ENCODE measurements at regions not wholly inside any gene's neighbourhood (a gene's known extent, or its start where the extent isn't known, plus 50 kb on each side); places are given as distances from the start of the nearest gene placed in this dataset.
A peak's percentile ranks its signal among the peaks of the same experiment; 100 is the strongest.

DNA sequence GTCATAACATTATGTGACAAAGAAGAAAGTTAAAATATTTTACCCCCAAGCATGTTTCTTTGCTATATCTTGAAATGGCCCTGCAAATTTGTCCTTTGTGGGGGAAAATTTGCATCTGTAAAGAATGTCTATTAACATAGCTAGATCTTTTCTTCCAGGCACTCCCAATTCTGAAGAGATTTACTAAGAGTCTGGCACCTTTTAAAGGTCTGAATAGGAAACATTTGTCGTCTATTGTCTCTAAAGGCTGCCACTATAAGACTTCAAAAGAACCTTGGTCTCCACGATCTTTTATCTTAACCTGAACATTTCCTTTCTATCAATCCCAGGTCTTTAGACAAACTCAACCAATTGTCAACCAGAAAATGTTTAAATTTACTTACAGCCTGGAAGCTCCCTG, 128.6 kb upstream of the VCX start:
- Mint-ChIP-seq H3K9me3 (0 out of 5 replicates have a peak, but pooled peaks cover 0 to 2% of the 10 kb centered on the region in 2 experiments), H3K4me3 (peak overlapping the region; percentile 9 to 27; a peak in 3 of 5 replicates), H3K36me3 (ENCODE audit: insufficient read depth in 1 of 3, low read depth in 3 of 3) (no peaks in the 10 kb centered on the region; a peak in 1 of 7 replicates), H3K27me3 (ENCODE audit: low read depth) (no peaks in the 10 kb centered on the region), H3K27ac (peak overlapping the region in 2 of 3 experiments; percentile 93 to 97; a peak in 4 of 7 replicates), H3K4me1 (peaks cover 22 to 34% of the 10 kb centered on the region in 2 experiments)
- no peaks in the 10 kb centered on the region for H3K79me1 ChIP-seq (ENCODE audit: insufficient read depth, low read depth, low read length, poor library complexity, severe bottlenecking)
- DNase-seq: no peak
- H2BK15ac ChIP-seq (ENCODE audit: low read depth, low read length): no peak overlapping the region
- H2BK12ac ChIP-seq (ENCODE audit: insufficient read length, low read depth, low read length): no peak overlapping the region
- H3K23me2 ChIP-seq (ENCODE audit: insufficient read length, low read depth, low read length, poor library complexity, severe bottlenecking): no peaks in the 10 kb centered on the region
- H3K4ac ChIP-seq (ENCODE audit: low read depth, low read length): no peak overlapping the region
- H2AFZ ChIP-seq (ENCODE audit: low read length): no peak overlapping the region
- no CpG with 5 or more reads among the region's 2 CpGs for WGBS (ENCODE audit: extremely low coverage, insufficient read length, low lambda C conversion rate)
- no peak overlapping the region for H4K91ac ChIP-seq (ENCODE audit: insufficient read length, low read depth, low read length)
- no peaks in the 10 kb centered on the region for H4K20me1 ChIP-seq (ENCODE audit: control insufficient read depth, insufficient read depth, insufficient read length)
- TF ChIP-seq CTCF (conservative IDR thresholded peaks at IDR 0.05): no peak
- H3K79me2 ChIP-seq (ENCODE audit: insufficient read depth, low read length): no peaks in the 10 kb centered on the region
- no peak overlapping the region for H3K23ac ChIP-seq (ENCODE audit: insufficient read length, low read depth, low read length)
- H2BK20ac ChIP-seq (ENCODE audit: low read depth, low read length, poor library complexity, severe bottlenecking): no peak overlapping the region
- no peak overlapping the region for H3K14ac ChIP-seq (ENCODE audit: insufficient read depth, low read length)
- no peaks in the 10 kb centered on the region for H3K9me3 ChIP-seq (ENCODE audit: control insufficient read depth, low read depth, low read length)
- no peak overlapping the region for H2BK5ac ChIP-seq (ENCODE audit: insufficient read length, low read length)
- H3K27me3 ChIP-seq (ENCODE audit: insufficient read depth, low read length): no peaks in the 10 kb centered on the region
- H3K56ac ChIP-seq (ENCODE audit: insufficient read length, low read depth, low read length): no peak overlapping the region
- H3T11ph ChIP-seq (ENCODE audit: low read length): no peak overlapping the region
- H3K27ac ChIP-seq (ENCODE audit: insufficient read length, low read depth, low read length): no peak overlapping the region
- H4K5ac ChIP-seq (ENCODE audit: insufficient read length, low read depth, low read length): no peak overlapping the region
- H3K4me1 ChIP-seq (ENCODE audit: insufficient read depth, low read length): peaks cover 7% of the 10 kb centered on the region; the same call in 1 of the 2 replicates
- H3K18ac ChIP-seq (ENCODE audit: insufficient read length, low read depth, low read length): no peak overlapping the region
- no peak overlapping the region for H4K8ac ChIP-seq (replicated peaks; ENCODE audit: insufficient read length, low read depth, low read length)
- H2AK5ac ChIP-seq (ENCODE audit: insufficient read length, low read length): no peak overlapping the region
- H2BK120ac ChIP-seq (ENCODE audit: low read depth, low read length, poor library complexity, severe bottlenecking): no peak overlapping the region
- no peak overlapping the region for H3K9ac ChIP-seq (ENCODE audit: extremely low read depth, insufficient read length, low read length)
- H3K4me2 ChIP-seq (ENCODE audit: insufficient read depth, insufficient read length, low read length): no peak overlapping the region

Measured in H9 (cell line).